K562 (cell line): ENCODE measurements at regions not wholly inside any gene's neighbourhood (a gene's known extent, or its start where the extent isn't known, plus 50 kb on each side); places are given as distances from the start of the nearest gene placed in this dataset.

Experiments
- ATAC-seq: fragments of 200-7000 bp; cut with Tn5 transposase; 3 replicates; pipeline ENCODE4 v1.9.1; 2020; ENCODE audit warnings: moderate library complexity
- BruUV-seq: library from RNA; stranded (reverse); fragments of 400-500 nt; replicated peaks from 2 replicates; lab custom pipeline; 2021; lab: Mats Ljungman, UMichigan
- CTCF ChIA-PET: fragments of 300-600 bp; formaldehyde crosslinking; extraction: SDS; loops from one replicate; lab custom pipeline; 2021; ENCODE audit warnings: low intra/inter-chr PET ratio; lab: Yijun Ruan, JAX
- POLR2A ChIA-PET: fragments of 300-600, 350-650 bp; sonication (Branson Sonifier 250); formaldehyde crosslinking; extraction: SDS; loops from one replicate; lab custom pipeline; 2021; ENCODE audit warnings: antibody characterized with exemption, inconsistent platforms; lab: Yijun Ruan, JAX
- DNase-seq, 4 experiments: peaks; one replicate each; pipeline versions ENCODE4 v3.0.0 to v3.0.0-alpha.2; 2011 to 2018; ENCODE audit warnings: low spot score in 3 of 4, mixed read lengths in 3 of 4; ENCODE audit errors: extremely low read depth in 1 of 4
- FAIRE-seq: peaks from 2 replicates; lab custom pipeline; 2011; peaks lifted over from hg19 to GRCh38; lab: Jason Lieb, UNC
- H2AFZ ChIP-seq: 2 replicates; pipeline ENCODE4 v1.6.0; 2011; ENCODE audit warnings: low read depth, low read length, control low read depth, inconsistent platforms
- H3K27ac ChIP-seq: fragments of 200-600 bp; 3 replicates; pipeline ENCODE4 v1.8.0; 2011; ENCODE audit warnings: low read depth, mild to moderate bottlenecking, control low read depth, inconsistent platforms, low read length, moderate library complexity, mixed read lengths; ENCODE audit errors: extremely low read depth
- H3K27me3 ChIP-seq, 2 experiments: fragments of 300-600 bp in 1 of 2; 2 replicates in 1 of 2; 3 replicates in 1 of 2; pipeline versions ENCODE4 v1.6.0 to v1.8.0; 2011; ENCODE audit warnings: inconsistent platforms in 2 of 2, low read length in 2 of 2, mild to moderate bottlenecking in 1 of 2, mixed read lengths in 1 of 2, moderate library complexity in 1 of 2; ENCODE audit not compliant: control insufficient read depth in 2 of 2, insufficient read depth in 2 of 2
- H3K36me3 ChIP-seq: fragments of 300-600 bp; 3 replicates; pipeline ENCODE4 v1.8.0; 2011; ENCODE audit warnings: mild to moderate bottlenecking, low read length, inconsistent platforms; ENCODE audit not compliant: control insufficient read depth, insufficient read depth
- H3K4me1 ChIP-seq, 2 experiments: fragments of 200-600 bp in 1 of 2; replicated peaks in 1 of 2; 2 replicates in 1 of 2; 3 replicates in 1 of 2; pipeline versions ENCODE4 v1.5.1 to v1.8.0; 2011; ENCODE audit warnings: inconsistent platforms in 2 of 2, low read length in 2 of 2, mild to moderate bottlenecking in 1 of 2, mixed read lengths in 1 of 2, moderate library complexity in 1 of 2; ENCODE audit not compliant: control insufficient read depth in 2 of 2, insufficient read depth in 2 of 2
- H3K4me2 ChIP-seq: 2 replicates; pipeline ENCODE4 v1.6.1; 2011; ENCODE audit warnings: low read length, control low read depth, inconsistent platforms, mixed read lengths; ENCODE audit not compliant: insufficient read depth
- H3K4me3 ChIP-seq: fragments of 200-600 bp; sonication (generic), shearing (Covaris generic); 2 replicates; pipeline ENCODE4 v1.5.1; 2016; ENCODE audit warnings: control low read depth, inconsistent platforms
- H3K79me2 ChIP-seq: fragments of 200-600 bp; 3 replicates; pipeline ENCODE4 v1.8.0; 2011; ENCODE audit warnings: low read length, inconsistent platforms; ENCODE audit not compliant: control insufficient read depth, insufficient read depth
- H3K9ac ChIP-seq, 2 experiments: 2 replicates each; pipeline versions ENCODE4 v1.6.0 to v1.6.1; 2011; ENCODE audit warnings: low read depth in 2 of 2, low read length in 2 of 2, control low read depth in 1 of 2, inconsistent platforms in 1 of 2, mild to moderate bottlenecking in 1 of 2, mixed read lengths in 1 of 2; ENCODE audit not compliant: insufficient read depth in 1 of 2
- H3K9me1 ChIP-seq: one replicate; pipeline ENCODE4 v1.6.0; 2011; ENCODE audit warnings: inconsistent platforms, mild to moderate bottlenecking, low read length, moderate library complexity; ENCODE audit not compliant: control insufficient read depth, insufficient read depth
- H3K9me3 ChIP-seq: replicated peaks from 2 replicates; pipeline ENCODE4 v1.5.1; 2011; ENCODE audit warnings: low read depth, low read length, inconsistent platforms; ENCODE audit not compliant: control insufficient read depth, insufficient read depth
- H4K20me1 ChIP-seq: replicated peaks from 2 replicates; pipeline ENCODE4 v1.6.1; 2011; ENCODE audit warnings: low read length, inconsistent platforms, mixed read lengths; ENCODE audit not compliant: control insufficient read depth, insufficient read depth
- HDAC2 ChIP-seq: fragments of 450-650 bp; IDR thresholded peaks from 2 replicates; pipeline ENCODE4 v1.6.1; 2016; ENCODE audit warnings: mild to moderate bottlenecking
- HNRNPUL1 ChIP-seq: fragments of 200-400 bp; formaldehyde crosslinking; IDR thresholded peaks from 2 replicates; pipeline ENCODE4 v1.6.1; 2017; ENCODE audit warnings: low read length
- MECOM ChIP-seq: fragments of 250-450 bp; sonication (Bioruptor Pico); IDR thresholded peaks from 2 replicates; pipeline ENCODE4 v1.8.0; 2022; ENCODE audit warnings: inconsistent platforms
- NFIC ChIP-seq: fragments of 450-650 bp; IDR thresholded peaks from 2 replicates; pipeline ENCODE4 v1.6.1; 2017; ENCODE audit warnings: mild to moderate bottlenecking, inconsistent platforms
- PCBP2 ChIP-seq: fragments of 200-400 bp; formaldehyde crosslinking; IDR thresholded peaks from 2 replicates; pipeline ENCODE4 v1.6.1; 2018; ENCODE audit warnings: low read length, low read depth, mild to moderate bottlenecking, moderate library complexity; ENCODE audit not compliant: poor library complexity, severe bottlenecking
- SOX6 ChIP-seq: fragments of 450-650 bp; IDR thresholded peaks from 2 replicates; pipeline ENCODE4 v1.6.1; 2014; ENCODE audit warnings: mild to moderate bottlenecking
- TAF9B ChIP-seq: fragments of 450-650 bp; IDR thresholded peaks from 2 replicates; pipeline ENCODE4 v1.6.1; 2018; ENCODE audit warnings: mild to moderate bottlenecking; ENCODE audit not compliant: partially characterized antibody
- ZFP36 ChIP-seq: fragments of 150-350 bp; IDR thresholded peaks from 2 replicates; pipeline ENCODE4 v1.6.1; 2018; ENCODE audit warnings: low read length, low read depth; ENCODE audit not compliant: partially characterized antibody
- ZNF592 ChIP-seq: fragments of 450-650 bp; IDR thresholded peaks from 2 replicates; pipeline ENCODE4 v1.6.1; 2017; ENCODE audit warnings: antibody characterized with exemption, mild to moderate bottlenecking
- WGBS: fragments of 100-300 bp; shearing (Covaris generic); methylation state at CpG from one replicate; pipeline ENCODE4 v1.1.6; 2016; ENCODE audit warnings: low coverage, mixed read lengths; ENCODE audit not compliant: insufficient coverage; ENCODE audit errors: missing lambda C conversion rate; 5-methylcytosine and 5-hydroxymethylcytosine counted together
- in situ Hi-C: fragments of 300-500 bp; cut with MboI; formaldehyde crosslinking; loops from 4 replicates; pipeline ENCODE4 v1.15.0; 2018; ENCODE audit warnings: inconsistent platforms, mixed read lengths
- intact Hi-C: fragments of 100-400 bp; cut with micrococcal nuclease; formaldehyde crosslinking; loops from 2 replicates; pipeline ENCODE4 v1.14.2; 2022
- TF ChIP-seq, protein P1 (sequence below): fragments of 200-800 bp; sonication (Bioruptor generic); IDR thresholded peaks from 2 replicates; pipeline ENCODE4 v1.6.1; 2017; ENCODE audit warnings: missing genetic modification characterization, missing compliant biosample characterization

- peak; percentile 60 for TF ChIP-seq ZNF592
- TF ChIP-seq PCBP2, result no peak
- no peak for TF ChIP-seq TAF9B
These were observed 257.1 kb downstream of the OPA1 start (continued) for GRCh38 chr3:193850084-193850619.

GRCh38 chr3:193851428-193851847 lies 258.4 kb downstream of the OPA1 start:
- peak; percentile 78 for FAIRE-seq
- H3K27me3 ChIP-seq, result no peaks in the 10 kb centered on the region
- H3K4me2 ChIP-seq, result peak overlapping the region; percentile 12; the same call in 1 of the 2 replicates
- H3K36me3 ChIP-seq, result no peaks in the 10 kb centered on the region
- no TSS peak for BruUV-seq
- no peaks in the 10 kb centered on the region for H3K9me1 ChIP-seq
- intact Hi-C loops, result loop anchor here (5.0 kb wide), 2 partner anchors 61 to 151 kb away; no protein-coding TSS in a partner anchor
- ChIA-PET CTCF (no interaction called here), POLR2A (interaction anchor here (0.9 to 1.2 kb wide), 2 partner anchors 8 to 14 kb away, joined by 3 read pairs; no protein-coding TSS in a partner anchor)
- ATAC-seq, result peak; percentile 19; the same call in 1 of the 3 replicates
- H3K9me3 ChIP-seq, result 0 out of 2 replicates have a peak, but pooled peaks cover under 1% of the 10 kb centered on the region
- no peaks in the 10 kb centered on the region for H4K20me1 ChIP-seq
- H3K9ac ChIP-seq, result peak overlapping the region in 1 of 2 experiments; percentile 38; a peak in 2 of 4 replicates
- H3K27ac ChIP-seq, result peak overlapping the region; percentile 59
- WGBS, result 6% methylated on average over 3 of the region's 3 CpGs
- no peaks in the 10 kb centered on the region for H3K79me2 ChIP-seq
- peak; percentile 34 to 69 (median 42) for DNase-seq
- in situ Hi-C loops, result no loop called here
- peak overlapping the region; percentile 78 for H2AFZ ChIP-seq
- H3K4me3 ChIP-seq, result no peak overlapping the region
- H3K4me1 ChIP-seq, result peaks cover 11 to 58% of the 10 kb centered on the region in 2 experiments; a peak in 4 of 5 replicates
- TF ChIP-seq HDAC2 (0 out of 2 replicates have a peak, but pooled peaks have one; percentile 48), MECOM (CRISPR knock-in tag) (0 out of 2 replicates have a peak, but pooled peaks have one; percentile 48), ZFP36 (peak; percentile 85), HNRNPUL1 (no peak), SOX6 (peak; percentile 73), NFIC (0 out of 2 replicates have a peak, but pooled peaks have one; percentile 8), ZNF592 (peak; percentile 13; the same call in 1 of the 2 replicates)
- TF ChIP-seq, protein P1, sequence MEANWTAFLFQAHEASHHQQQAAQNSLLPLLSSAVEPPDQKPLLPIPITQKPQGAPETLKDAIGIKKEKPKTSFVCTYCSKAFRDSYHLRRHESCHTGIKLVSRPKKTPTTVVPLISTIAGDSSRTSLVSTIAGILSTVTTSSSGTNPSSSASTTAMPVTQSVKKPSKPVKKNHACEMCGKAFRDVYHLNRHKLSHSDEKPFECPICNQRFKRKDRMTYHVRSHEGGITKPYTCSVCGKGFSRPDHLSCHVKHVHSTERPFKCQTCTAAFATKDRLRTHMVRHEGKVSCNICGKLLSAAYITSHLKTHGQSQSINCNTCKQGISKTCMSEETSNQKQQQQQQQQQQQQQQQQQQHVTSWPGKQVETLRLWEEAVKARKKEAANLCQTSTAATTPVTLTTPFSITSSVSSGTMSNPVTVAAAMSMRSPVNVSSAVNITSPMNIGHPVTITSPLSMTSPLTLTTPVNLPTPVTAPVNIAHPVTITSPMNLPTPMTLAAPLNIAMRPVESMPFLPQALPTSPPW (CRISPR knock-in tag), result peak; percentile 35
